ENCODE measurements at regions not wholly inside any gene's neighbourhood (a gene's known extent, or its start where the extent isn't known, plus 50 kb on each side); places are given as distances from the start of the nearest gene placed in this dataset.
"Not testable (repeated sequence)": the region's sequence is repeated elsewhere in the genome, so short reads cannot be mapped to it uniquely, and the experiment has no call there.

DNA sequence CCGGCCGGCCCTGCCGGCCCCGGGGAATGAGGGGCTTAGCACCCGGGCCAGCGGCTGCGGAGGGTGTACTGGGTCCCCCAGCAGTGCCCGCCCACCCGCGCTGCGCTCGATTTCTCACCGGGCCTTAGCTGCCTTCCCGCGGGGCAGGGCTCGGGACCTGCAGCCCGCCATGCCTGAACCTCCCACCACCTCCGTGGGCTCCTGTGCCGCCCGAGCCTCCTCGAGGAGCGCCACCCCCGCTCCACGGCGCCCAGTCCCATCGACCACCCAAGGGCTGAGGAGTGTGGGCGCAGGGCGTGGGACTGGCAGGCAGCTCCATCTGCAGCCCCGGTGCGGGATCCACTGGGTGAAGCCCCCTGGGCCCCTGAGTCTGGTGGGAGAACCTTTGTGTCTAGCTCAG, 145.5 kb upstream of the CDH7 start:
- not testable (repeated sequence) for H3K4me3 Mint-ChIP-seq, H3K27ac Mint-ChIP-seq, H3K9me3 Mint-ChIP-seq, H3K27me3 Mint-ChIP-seq, H3K36me3 Mint-ChIP-seq, H3K4me1 Mint-ChIP-seq

DNA sequence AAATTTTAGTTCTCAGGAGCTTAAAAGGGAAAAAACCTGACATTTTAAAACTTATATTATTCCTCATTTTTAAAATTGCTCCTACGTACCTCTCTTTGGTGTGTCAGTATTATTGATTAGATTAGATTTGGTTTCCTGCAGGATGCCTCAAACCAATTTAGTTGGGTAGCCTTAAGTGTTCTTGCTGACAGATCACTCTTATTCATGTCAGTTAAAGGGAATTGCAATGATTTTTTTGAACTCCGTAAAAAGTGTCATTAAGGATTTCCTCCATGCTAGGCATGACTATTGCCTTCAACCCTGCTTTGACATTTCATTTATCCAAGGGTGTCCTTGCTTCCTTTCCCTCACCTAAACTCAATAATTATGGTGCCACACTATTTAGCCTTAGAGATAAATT, 149.0 kb upstream of the CDH7 start:
- H3K36me3 Mint-ChIP-seq = no peaks in the 10 kb centered on the region
- H3K27me3 Mint-ChIP-seq = no peaks in the 10 kb centered on the region
- peaks cover 6% of the 10 kb centered on the region for H3K9me3 Mint-ChIP-seq
- no peak overlapping the region for H3K4me3 Mint-ChIP-seq
- no peaks in the 10 kb centered on the region for H3K4me1 Mint-ChIP-seq
- H3K27ac Mint-ChIP-seq = no peak overlapping the region

DNA sequence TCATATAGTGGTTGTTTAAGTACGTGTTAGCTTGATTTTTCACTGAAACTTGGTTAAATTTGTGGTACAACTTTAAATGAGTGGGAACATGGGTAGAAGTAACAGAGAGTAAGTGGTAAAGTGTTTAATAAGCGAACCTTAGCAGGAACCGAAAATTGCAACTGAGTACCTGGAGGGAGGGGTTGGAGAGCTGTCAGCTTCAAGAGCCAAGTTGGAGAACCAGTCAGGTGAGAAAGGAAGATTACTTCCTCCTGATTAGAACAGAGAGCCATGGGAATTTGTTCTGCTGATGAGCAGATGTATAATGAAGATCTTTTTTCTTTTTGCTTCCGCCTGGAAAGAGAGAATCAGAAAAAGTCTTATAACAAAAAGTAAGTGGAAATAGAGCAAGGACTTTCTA, 158.4 kb upstream of the CDH7 start:
- H3K36me3 Mint-ChIP-seq = no peaks in the 10 kb centered on the region
- peaks cover 12% of the 10 kb centered on the region for H3K9me3 Mint-ChIP-seq
- H3K27ac Mint-ChIP-seq = no peak overlapping the region
- no peaks in the 10 kb centered on the region for H3K27me3 Mint-ChIP-seq
- no peak overlapping the region for H3K4me3 Mint-ChIP-seq
- no peaks in the 10 kb centered on the region for H3K4me1 Mint-ChIP-seq

DNA sequence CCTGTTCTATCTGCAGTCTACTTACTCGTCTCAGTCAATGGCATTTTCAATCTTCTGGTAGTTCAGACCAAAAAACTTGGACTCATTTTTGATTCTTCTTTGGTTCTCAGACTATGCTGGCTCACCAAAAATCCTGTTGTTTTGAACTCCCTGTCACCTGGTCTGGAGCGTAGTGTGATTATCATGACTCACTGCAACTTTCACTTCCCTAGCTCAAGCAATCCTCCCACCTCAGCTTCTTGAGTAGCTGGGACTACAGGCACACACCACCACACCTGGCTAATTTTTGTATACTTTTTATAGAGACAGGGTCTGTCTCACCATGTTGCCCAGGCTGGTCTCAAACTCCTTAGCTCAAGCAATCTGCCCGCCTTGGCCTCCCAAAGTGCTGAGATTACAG, 163.3 kb upstream of the CDH7 start:
- Mint-ChIP-seq H3K27me3 (no peaks in the 10 kb centered on the region), H3K9me3 (peaks cover 10% of the 10 kb centered on the region)

DNA sequence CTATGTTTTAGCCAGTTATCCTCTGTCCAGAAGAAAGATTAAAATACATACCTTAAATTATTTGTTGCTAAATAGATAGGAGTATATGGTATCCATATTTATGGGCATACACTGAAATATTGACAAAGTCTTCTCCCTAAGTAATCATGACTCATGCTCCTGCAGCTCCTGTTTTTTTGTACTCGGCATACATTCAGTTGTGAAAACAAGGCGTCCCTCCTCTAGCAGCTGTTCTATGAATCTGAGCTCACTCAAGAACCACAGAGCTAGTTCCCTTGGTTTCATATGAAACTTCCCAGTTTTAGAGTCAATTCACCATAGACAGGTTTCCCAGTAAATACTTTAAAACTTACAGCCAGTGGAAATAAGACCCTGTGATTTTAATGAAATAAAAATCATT, 168.7 kb upstream of the CDH7 start:
- not testable (repeated sequence) for H3K4me1 Mint-ChIP-seq, H3K4me3 Mint-ChIP-seq, H3K27ac Mint-ChIP-seq, H3K36me3 Mint-ChIP-seq, H3K9me3 Mint-ChIP-seq, H3K27me3 Mint-ChIP-seq

More for the DNA sequence above, 163.3 kb upstream of the CDH7 start:
- no peak overlapping the region for H3K4me3 Mint-ChIP-seq
- H3K4me1 Mint-ChIP-seq = no peaks in the 10 kb centered on the region
- H3K36me3 Mint-ChIP-seq = no peaks in the 10 kb centered on the region
- no peak overlapping the region for H3K27ac Mint-ChIP-seq

DNA sequence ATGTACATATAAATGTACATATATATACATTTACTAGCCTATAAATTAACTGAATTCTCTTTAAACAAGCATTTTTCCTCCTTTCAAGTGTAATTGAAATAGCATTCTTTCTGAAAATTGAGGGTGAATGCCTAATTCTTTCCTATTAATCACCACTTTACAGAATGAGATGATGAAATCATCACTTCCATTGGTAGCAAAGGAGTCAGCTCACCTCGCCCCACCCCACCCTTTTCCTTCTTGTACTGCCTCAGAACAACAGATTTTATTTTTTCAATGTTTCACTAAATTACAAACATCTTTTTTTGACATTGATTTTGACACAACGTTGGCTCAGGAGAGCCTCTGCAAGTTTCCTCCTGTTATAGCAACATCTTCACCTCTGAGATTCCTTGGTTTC, 181.9 kb upstream of the CDH7 start:
- Mint-ChIP-seq H3K9me3 (no peaks in the 10 kb centered on the region), H3K4me3 (no peak overlapping the region), H3K36me3 (no peaks in the 10 kb centered on the region), H3K27ac (no peak overlapping the region), H3K4me1 (no peaks in the 10 kb centered on the region), H3K27me3 (no peaks in the 10 kb centered on the region)

DNA sequence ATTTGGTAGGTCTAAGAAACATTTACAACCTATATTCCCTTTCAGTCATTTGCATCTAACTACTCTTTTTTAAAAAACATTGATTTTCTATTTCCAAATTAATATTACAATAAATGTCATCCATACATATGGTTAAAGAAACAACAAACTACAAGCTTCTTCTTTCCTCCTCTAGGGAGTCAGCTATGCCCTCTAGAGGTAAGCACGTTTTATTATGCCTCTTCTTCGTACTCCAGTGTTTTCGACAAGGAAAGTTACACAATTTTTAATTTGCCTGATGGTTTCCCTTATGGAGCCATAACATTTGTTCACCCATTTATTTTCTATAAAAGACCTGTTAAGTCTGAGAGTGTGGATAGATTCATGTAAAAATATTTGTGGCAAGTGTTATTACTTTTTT, 183.4 kb upstream of the CDH7 start:
- no peak overlapping the region for H3K27ac Mint-ChIP-seq
- H3K27me3 Mint-ChIP-seq = no peaks in the 10 kb centered on the region
- H3K9me3 Mint-ChIP-seq = no peaks in the 10 kb centered on the region
- no peak overlapping the region for H3K4me3 Mint-ChIP-seq
- no peaks in the 10 kb centered on the region for H3K36me3 Mint-ChIP-seq
- no peaks in the 10 kb centered on the region for H3K4me1 Mint-ChIP-seq

DNA sequence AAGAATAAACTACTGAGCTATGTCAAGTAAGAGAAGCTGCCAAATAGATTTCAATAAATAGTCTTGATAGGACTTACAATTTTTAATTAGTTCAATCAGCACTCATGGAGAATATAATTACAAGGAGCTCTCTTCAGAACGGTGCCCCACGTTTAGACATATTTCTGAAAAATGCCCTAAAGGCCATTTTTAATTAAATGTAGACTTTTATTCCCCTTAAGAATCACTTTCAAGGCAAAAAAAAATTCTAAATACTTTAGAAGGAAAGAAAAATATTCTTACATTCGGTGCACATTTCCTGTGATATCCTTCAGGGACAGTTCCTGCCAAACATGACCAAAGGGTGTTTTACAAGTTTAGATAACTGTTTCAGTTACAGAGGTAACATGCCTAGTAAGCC, 202.5 kb upstream of the CDH7 start:
- Mint-ChIP-seq H3K27ac (no peak overlapping the region), H3K4me3 (no peak overlapping the region), H3K9me3 (peaks cover 10% of the 10 kb centered on the region), H3K4me1 (no peaks in the 10 kb centered on the region), H3K27me3 (no peaks in the 10 kb centered on the region), H3K36me3 (no peaks in the 10 kb centered on the region)

DNA sequence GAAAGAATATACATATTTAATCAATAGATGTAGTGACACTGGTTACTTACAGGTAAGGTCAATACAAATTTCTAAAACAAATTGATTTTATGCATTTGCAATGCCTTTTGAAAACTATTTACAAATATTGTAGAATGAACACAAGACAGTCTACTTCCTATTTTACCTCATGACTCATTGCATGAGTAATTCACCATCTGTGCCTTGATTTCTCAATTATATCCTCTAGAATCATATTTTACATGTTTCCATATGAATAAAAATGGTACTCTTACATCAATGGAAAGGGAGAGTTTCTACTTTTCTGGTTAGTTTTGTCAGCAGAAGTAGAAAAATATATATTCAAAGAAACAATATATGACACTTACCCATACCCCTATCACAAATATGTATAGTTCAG, 203.8 kb upstream of the CDH7 start:
- Mint-ChIP-seq H3K27me3 (no peaks in the 10 kb centered on the region), H3K27ac (no peak overlapping the region), H3K4me1 (no peaks in the 10 kb centered on the region), H3K36me3 (no peaks in the 10 kb centered on the region), H3K4me3 (no peak overlapping the region), H3K9me3 (peaks cover 10% of the 10 kb centered on the region)

DNA sequence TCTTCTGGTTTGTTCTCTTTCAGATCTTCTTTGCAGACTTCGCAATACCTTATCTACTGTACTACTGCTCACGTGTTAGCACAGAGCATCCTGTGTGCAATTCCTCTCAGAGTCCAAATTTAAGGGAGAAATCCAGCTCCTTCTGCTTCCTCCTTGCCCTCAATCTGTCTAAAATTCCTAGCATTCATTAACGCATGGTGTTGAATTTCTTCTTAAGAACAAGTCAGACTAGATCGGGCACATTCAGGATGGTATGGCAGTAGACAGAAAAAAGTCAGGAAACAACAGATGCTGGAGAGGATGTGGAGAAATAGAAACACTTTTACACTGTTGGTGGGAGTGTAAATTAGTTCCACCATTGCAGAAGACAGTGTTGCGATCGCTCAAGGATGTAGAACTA, 206.1 kb upstream of the CDH7 start:
- Mint-ChIP-seq H3K4me3 (no peak overlapping the region), H3K9me3 (peaks cover 10% of the 10 kb centered on the region), H3K36me3 (no peaks in the 10 kb centered on the region), H3K27ac (no peak overlapping the region), H3K4me1 (no peaks in the 10 kb centered on the region), H3K27me3 (no peaks in the 10 kb centered on the region)

DNA sequence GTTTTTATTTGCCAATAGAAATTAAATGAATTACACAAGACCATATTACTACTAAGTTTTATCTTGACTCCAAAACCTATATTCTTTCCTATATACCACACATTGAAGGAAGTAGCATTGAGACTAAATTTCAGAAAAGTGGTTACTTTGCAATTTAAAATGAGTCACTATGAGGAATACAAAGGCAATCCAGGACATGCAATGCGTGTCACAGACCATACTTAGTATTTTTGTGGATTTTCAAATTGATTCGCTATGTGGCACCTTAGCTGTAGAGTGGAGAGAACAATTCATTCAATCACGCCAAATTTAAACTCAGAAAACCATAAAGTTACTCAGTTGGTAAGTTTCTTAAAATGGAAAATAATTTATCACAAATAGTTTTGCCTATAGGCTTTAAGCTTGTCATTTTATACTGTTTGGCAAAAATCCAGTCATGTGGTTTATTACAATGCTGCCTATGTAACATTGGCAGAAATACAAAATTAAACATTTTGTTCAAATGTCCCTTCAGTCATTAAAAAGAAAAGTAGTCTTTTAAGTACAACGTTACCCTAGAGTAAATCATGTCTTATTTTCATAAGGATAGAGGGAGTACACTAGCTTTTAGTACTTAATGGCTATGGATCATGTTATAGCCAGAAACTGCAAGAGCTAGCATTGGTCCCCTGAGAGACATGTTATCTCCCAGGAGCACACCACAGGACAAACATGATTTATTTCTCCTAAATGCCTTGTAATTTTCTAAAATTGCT, 222.8 kb upstream of the CDH7 start:
- Mint-ChIP-seq H3K4me1 (no peaks in the 10 kb centered on the region), H3K27me3 (no peaks in the 10 kb centered on the region), H3K4me3 (no peak overlapping the region), H3K27ac (no peak overlapping the region), H3K9me3 (peaks cover 19% of the 10 kb centered on the region), H3K36me3 (no peaks in the 10 kb centered on the region)

DNA sequence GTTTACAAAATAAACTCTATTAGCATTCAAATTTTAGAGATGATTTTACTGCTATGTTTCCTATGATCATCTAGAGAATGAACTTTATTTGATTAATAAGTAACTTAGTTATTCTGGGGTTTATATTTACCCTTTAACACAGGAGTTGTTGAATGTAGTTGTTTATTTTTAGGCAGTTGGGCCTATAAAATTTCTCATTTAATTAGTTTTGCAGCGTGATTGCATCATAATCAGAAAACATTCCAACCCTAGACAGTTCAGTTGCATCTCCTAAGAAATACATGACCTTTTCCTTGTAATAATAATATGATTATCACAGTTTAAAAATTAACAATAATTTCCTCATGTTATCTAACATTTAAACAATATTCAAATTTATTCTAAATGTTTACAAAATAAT, 224.7 kb upstream of the CDH7 start:
- Mint-ChIP-seq H3K27ac (no peak overlapping the region), H3K36me3 (no peaks in the 10 kb centered on the region), H3K27me3 (no peaks in the 10 kb centered on the region), H3K4me3 (no peak overlapping the region), H3K9me3 (peaks cover 19% of the 10 kb centered on the region), H3K4me1 (no peaks in the 10 kb centered on the region)

DNA sequence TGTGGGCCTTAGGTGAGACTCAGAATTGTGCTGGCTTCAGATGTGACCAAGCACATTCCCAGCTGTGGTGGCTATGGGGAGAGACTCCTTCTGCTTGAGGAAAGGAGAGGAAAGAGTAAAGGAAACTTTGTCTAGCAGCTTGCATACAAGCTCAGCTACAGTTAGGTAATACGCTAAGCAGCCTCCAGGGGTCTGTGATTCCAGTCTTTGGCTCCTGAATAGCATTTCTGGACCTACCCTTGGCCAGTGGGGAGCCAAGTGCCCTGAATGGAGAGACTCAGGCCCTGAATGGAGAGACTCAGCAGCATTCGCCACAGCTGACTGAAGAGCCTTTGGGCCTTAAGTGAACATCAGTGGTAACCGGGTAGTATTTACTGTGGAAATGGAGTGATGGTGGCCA, 227.4 kb upstream of the CDH7 start:
- H3K4me1 Mint-ChIP-seq = no peaks in the 10 kb centered on the region
- H3K9me3 Mint-ChIP-seq = peaks cover 12% of the 10 kb centered on the region
- no peaks in the 10 kb centered on the region for H3K36me3 Mint-ChIP-seq
- no peak overlapping the region for H3K4me3 Mint-ChIP-seq
- H3K27ac Mint-ChIP-seq = no peak overlapping the region
- H3K27me3 Mint-ChIP-seq = no peaks in the 10 kb centered on the region

DNA sequence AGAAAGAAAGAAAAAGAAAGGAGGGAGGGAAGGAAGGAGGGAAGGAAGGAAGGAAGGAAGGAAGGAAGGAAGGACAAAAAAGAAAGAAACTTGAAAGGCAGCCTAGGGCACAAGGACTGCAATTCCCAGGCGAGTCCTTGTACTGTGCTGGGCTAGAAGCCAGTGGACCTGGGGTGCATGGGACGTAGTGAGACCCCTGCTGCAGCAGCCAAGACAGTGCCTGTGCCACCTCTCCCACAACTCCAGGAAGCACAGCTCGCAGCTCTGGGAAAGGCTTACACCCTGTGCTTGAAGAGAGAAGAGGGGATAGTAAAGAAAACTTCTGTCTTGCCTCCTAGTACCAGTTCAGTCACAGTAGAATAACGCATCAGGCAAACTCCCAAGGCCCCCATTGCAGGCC, 227.9 kb upstream of the CDH7 start:
- Mint-ChIP-seq H3K4me1 (no peaks in the 10 kb centered on the region), H3K27me3 (no peaks in the 10 kb centered on the region), H3K4me3 (no peak overlapping the region), H3K27ac (no peak overlapping the region), H3K36me3 (no peaks in the 10 kb centered on the region), H3K9me3 (peaks cover 12% of the 10 kb centered on the region)

DNA sequence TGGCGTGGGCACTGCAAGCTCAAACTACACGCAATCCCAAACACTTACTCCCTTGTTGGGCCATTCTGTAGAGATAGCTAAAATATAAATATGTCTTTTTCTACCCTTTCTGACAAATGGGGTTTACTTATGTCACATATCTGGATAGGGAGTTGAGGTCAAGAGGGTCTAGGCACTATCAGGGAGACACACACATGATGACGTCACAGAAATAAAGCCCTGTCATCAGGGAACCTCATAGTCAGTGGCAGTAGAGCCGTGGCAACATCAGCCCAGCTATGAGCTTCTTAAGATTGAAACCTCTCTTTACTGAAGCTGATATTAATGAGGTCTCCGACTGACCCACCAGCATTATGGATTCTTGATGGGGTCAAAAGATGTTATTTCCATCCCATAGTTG, 234.6 kb upstream of the CDH7 start:
- H3K36me3 Mint-ChIP-seq = no peaks in the 10 kb centered on the region
- H3K27ac Mint-ChIP-seq = no peak overlapping the region
- H3K4me3 Mint-ChIP-seq = no peak overlapping the region
- H3K9me3 Mint-ChIP-seq = peaks cover 5% of the 10 kb centered on the region
- no peaks in the 10 kb centered on the region for H3K27me3 Mint-ChIP-seq
- no peaks in the 10 kb centered on the region for H3K4me1 Mint-ChIP-seq

DNA sequence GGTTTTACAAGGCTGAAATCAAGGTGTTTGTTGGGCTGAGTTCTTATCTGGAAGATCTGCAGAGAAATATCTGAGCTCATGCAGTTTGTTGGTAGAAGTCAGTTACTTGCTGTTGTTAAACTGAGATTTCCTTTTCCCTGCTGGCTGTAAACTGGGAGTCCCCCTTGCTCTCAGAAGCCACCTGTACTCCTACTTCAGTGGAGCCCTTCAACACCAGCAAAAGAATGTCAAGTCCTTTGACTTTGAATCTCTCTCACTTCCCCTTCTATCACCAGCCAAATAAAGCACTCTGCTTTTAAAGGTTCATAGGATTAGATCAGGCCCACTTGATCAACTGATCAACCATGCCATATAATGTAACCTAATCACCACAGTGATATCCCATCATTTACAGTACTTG, 252.2 kb upstream of the CDH7 start:
- no peaks in the 10 kb centered on the region for H3K4me1 Mint-ChIP-seq
- no peaks in the 10 kb centered on the region for H3K36me3 Mint-ChIP-seq
- H3K27me3 Mint-ChIP-seq = no peaks in the 10 kb centered on the region
- no peak overlapping the region for H3K4me3 Mint-ChIP-seq
- H3K9me3 Mint-ChIP-seq = no peaks in the 10 kb centered on the region
- H3K27ac Mint-ChIP-seq = no peak overlapping the region

DNA sequence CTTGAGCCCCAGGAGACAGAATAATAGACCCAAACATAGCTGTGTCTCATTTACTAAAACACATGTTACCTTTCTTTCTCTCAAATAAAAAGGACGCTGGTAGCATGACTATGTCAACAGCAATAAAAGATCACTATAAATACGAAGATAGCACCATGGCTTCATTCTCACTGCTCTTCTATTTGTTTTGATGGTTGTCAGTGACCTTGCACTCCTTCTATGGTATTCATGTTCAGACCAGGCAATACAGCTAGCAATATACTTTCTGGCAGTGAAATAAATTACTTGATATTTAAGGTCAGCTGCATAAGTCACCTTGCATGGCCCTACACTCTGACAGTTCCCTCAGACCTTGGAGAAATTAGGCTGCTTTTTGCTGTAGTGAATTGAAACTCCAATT, 263.2 kb upstream of the CDH7 start:
- no peak overlapping the region for H3K27ac Mint-ChIP-seq
- H3K27me3 Mint-ChIP-seq = no peaks in the 10 kb centered on the region
- no peak overlapping the region for H3K4me3 Mint-ChIP-seq
- no peaks in the 10 kb centered on the region for H3K4me1 Mint-ChIP-seq
- H3K9me3 Mint-ChIP-seq = peaks cover 6% of the 10 kb centered on the region
- H3K36me3 Mint-ChIP-seq = no peaks in the 10 kb centered on the region
